ENCODE measurements at regions not wholly inside any gene's neighbourhood (a gene's known extent, or its start where the extent isn't known, plus 50 kb on each side); places are given as distances from the start of the nearest gene placed in this dataset.

- no peak for DNase-seq
Observed at GRCh38 chr6:122308074-122308473, 91.4 kb upstream of the HSF2 start.

- DNase-seq = no peak
Observed at GRCh38 chr6:122315842-122316241, 83.6 kb upstream of the HSF2 start.

- DNase-seq = no peak
Observed at GRCh38 chr6:122322824-122323223, 76.6 kb upstream of the HSF2 start.

GRCh38 chr6:122323361-122323760 is 76.1 kb upstream of the HSF2 start:
- no peak for DNase-seq

GRCh38 chr6:122330315-122330714 is 69.1 kb upstream of the HSF2 start:
- no peak for DNase-seq

GRCh38 chr6:122337645-122338044 is 61.8 kb upstream of the HSF2 start:
- DNase-seq = no peak

GRCh38 chr6:122339661-122340060 is 59.8 kb upstream of the HSF2 start:
- DNase-seq = no peak

GRCh38 chr6:122347280-122347679 is 52.2 kb upstream of the HSF2 start:
- no peak for DNase-seq

- no peak for DNase-seq
Observed at GRCh38 chr6:122347751-122348150, 51.7 kb upstream of the HSF2 start.
